Hematopoietic multipotent progenitor cell (in vitro differentiated cells): ENCODE measurements at regions not wholly inside any gene's neighbourhood (a gene's known extent, or its start where the extent isn't known, plus 50 kb on each side); places are given as distances from the start of the nearest gene placed in this dataset.
"Not testable (repeated sequence)": the region's sequence is repeated elsewhere in the genome, so short reads cannot be mapped to it uniquely, and the experiment has no call there.

Experiments used
- DNase-seq, 3 donors: peaks; one replicate each; pipeline ENCODE4 v3.0.0-alpha.2; 2011 to 2015; ENCODE audit warnings: low read depth in 2 of 3, low spot score in 2 of 3

GRCh38 chr16:60419859-60420258 is 1616.4 kb downstream of the CDH8 start:
- no peak for DNase-seq

GRCh38 chr16:60414613-60415012 is 1621.6 kb downstream of the CDH8 start:
- DNase-seq, result no peak

GRCh38 chr16:60413969-60414368 is 1622.3 kb downstream of the CDH8 start:
- no peak for DNase-seq

- no peak for DNase-seq
Measured at GRCh38 chr16:60407606-60408005, 1628.6 kb downstream of the CDH8 start.

GRCh38 chr16:60407034-60407433 is 1629.2 kb downstream of the CDH8 start:
- no peak for DNase-seq

- no peak for DNase-seq
Measured at GRCh38 chr16:60405286-60405685, 1631.0 kb downstream of the CDH8 start.

- no peak for DNase-seq
Measured at GRCh38 chr16:60404401-60404800, 1631.8 kb downstream of the CDH8 start.

- not testable (repeated sequence) for DNase-seq
Measured at GRCh38 chr16:60402941-60403340, 1633.3 kb downstream of the CDH8 start.

GRCh38 chr16:60392380-60392779 is 1643.9 kb downstream of the CDH8 start:
- DNase-seq, result no peak

GRCh38 chr16:60371591-60371990 is 1637.5 kb upstream of the GOT2 start:
- no peak for DNase-seq

GRCh38 chr16:60367739-60368138 is 1633.6 kb upstream of the GOT2 start:
- DNase-seq, result no peak

GRCh38 chr16:60363566-60363965 is 1629.5 kb upstream of the GOT2 start:
- no peak for DNase-seq

- DNase-seq, result not testable (repeated sequence)
Measured at GRCh38 chr16:60359866-60360265, 1625.8 kb upstream of the GOT2 start.

GRCh38 chr16:60359412-60359811 is 1625.3 kb upstream of the GOT2 start:
- not testable (repeated sequence) for DNase-seq

- not testable (repeated sequence) for DNase-seq
Measured at GRCh38 chr16:60357876-60358522, 1623.9 kb upstream of the GOT2 start.

- no peak for DNase-seq
Measured at GRCh38 chr16:60346256-60346655, 1612.1 kb upstream of the GOT2 start.

- DNase-seq, result no peak
Measured at GRCh38 chr16:60337671-60338070, 1603.6 kb upstream of the GOT2 start.

GRCh38 chr16:60331168-60331567 is 1597.1 kb upstream of the GOT2 start:
- no peak for DNase-seq

- no peak for DNase-seq
Measured at GRCh38 chr16:60329108-60329507, 1595.0 kb upstream of the GOT2 start.

- no peak for DNase-seq
Measured at GRCh38 chr16:60328152-60328551, 1594.0 kb upstream of the GOT2 start.

GRCh38 chr16:60318486-60318885 is 1584.4 kb upstream of the GOT2 start:
- no peak for DNase-seq

GRCh38 chr16:60310846-60311445 is 1576.8 kb upstream of the GOT2 start:
- no peak for DNase-seq

GRCh38 chr16:60304720-60305119 is 1570.6 kb upstream of the GOT2 start:
- DNase-seq, result no peak
